Astrocyte (in vitro differentiated cells and primary cell): ENCODE measurements at regions not wholly inside any gene's neighbourhood (a gene's known extent, or its start where the extent isn't known, plus 50 kb on each side); places are given as distances from the start of the nearest gene placed in this dataset.

Source experiments
- DNase-seq: peaks from one replicate; pipeline ENCODE4 v3.0.0-alpha.2; 2010; ENCODE audit warnings: low read depth
- FAIRE-seq: peaks from 2 replicates; lab custom pipeline; 2011; peaks lifted over from hg19 to GRCh38; lab: Jason Lieb, UNC
- H2AFZ ChIP-seq: 2 replicates; pipeline ENCODE4 v1.6.0; 2012; ENCODE audit warnings: low read depth, low read length, inconsistent platforms
- H3K27ac ChIP-seq: 2 replicates; pipeline ENCODE4 v1.5.1; 2011; ENCODE audit warnings: low read depth, low read length, inconsistent platforms
- H3K27me3 ChIP-seq: 2 replicates; pipeline ENCODE4 v1.6.0; 2011; ENCODE audit warnings: low read length, inconsistent platforms; ENCODE audit not compliant: insufficient read depth
- H3K36me3 ChIP-seq: 2 replicates; pipeline ENCODE4 v1.5.1; 2011; ENCODE audit warnings: low read length, inconsistent platforms; ENCODE audit not compliant: insufficient read depth
- H3K4me1 ChIP-seq: 2 replicates; pipeline ENCODE4 v1.5.1; 2011; ENCODE audit warnings: low read length, inconsistent platforms; ENCODE audit not compliant: insufficient read depth
- H3K4me2 ChIP-seq: 2 replicates; pipeline ENCODE4 v1.6.0; 2012; ENCODE audit warnings: low read length, inconsistent platforms
- H3K4me3 ChIP-seq: 2 replicates; pipeline ENCODE4 v1.5.1; 2011; ENCODE audit warnings: low read depth, mild to moderate bottlenecking, low read length, inconsistent platforms; ENCODE audit not compliant: insufficient read depth
- H3K79me2 ChIP-seq: 2 replicates; pipeline ENCODE4 v1.6.0; 2012; ENCODE audit warnings: mild to moderate bottlenecking, low read length, inconsistent platforms; ENCODE audit not compliant: insufficient read depth
- H3K9ac ChIP-seq: 2 replicates; pipeline ENCODE4 v1.6.0; 2012; ENCODE audit warnings: mild to moderate bottlenecking, low read length, inconsistent platforms
- H3K9me3 ChIP-seq: 2 replicates; pipeline ENCODE4 v1.5.1; 2012; ENCODE audit warnings: low read depth, mild to moderate bottlenecking, low read length, inconsistent platforms; ENCODE audit not compliant: insufficient read depth
- H4K20me1 ChIP-seq: 2 replicates; pipeline ENCODE4 v1.6.0; 2012; ENCODE audit warnings: low read length, inconsistent platforms; ENCODE audit not compliant: insufficient read depth
- H3K27ac Mint-ChIP-seq: one replicate; pipeline ENCODE4 v1.8.0; 2021; ENCODE audit warnings: mild to moderate bottlenecking, mixed read lengths; ENCODE audit not compliant: unreplicated experiment
- H3K27me3 Mint-ChIP-seq: one replicate; pipeline ENCODE4 v1.8.0; 2021; ENCODE audit warnings: low read depth, mixed read lengths; ENCODE audit not compliant: unreplicated experiment
- H3K36me3 Mint-ChIP-seq: one replicate; pipeline ENCODE4 v1.8.0; 2021; ENCODE audit warnings: low read depth, mixed read lengths; ENCODE audit not compliant: unreplicated experiment
- H3K4me1 Mint-ChIP-seq: one replicate; pipeline ENCODE4 v1.8.0; 2021; ENCODE audit warnings: low read depth, mixed read lengths; ENCODE audit not compliant: unreplicated experiment
- H3K4me3 Mint-ChIP-seq: one replicate; pipeline ENCODE4 v1.8.0; 2021; ENCODE audit warnings: mild to moderate bottlenecking, moderate library complexity, mixed read lengths; ENCODE audit not compliant: unreplicated experiment
- H3K9me3 Mint-ChIP-seq: one replicate; pipeline ENCODE4 v1.8.0; 2021; ENCODE audit warnings: mild to moderate bottlenecking, mixed read lengths; ENCODE audit not compliant: unreplicated experiment
- EZH2 ChIP-seq: IDR thresholded peaks from 2 replicates; pipeline ENCODE4 v1.6.1; 2012; ENCODE audit warnings: mild to moderate bottlenecking, low read length, inconsistent platforms; ENCODE audit not compliant: insufficient read depth
- TF ChIP-seq, protein P1 (sequence below): IDR thresholded peaks from 2 replicates; pipeline ENCODE4 v1.5.1; 2011; ENCODE audit warnings: low read depth, mild to moderate bottlenecking, inconsistent platforms, low read length, moderate library complexity; ENCODE audit not compliant: insufficient read depth

DNA sequence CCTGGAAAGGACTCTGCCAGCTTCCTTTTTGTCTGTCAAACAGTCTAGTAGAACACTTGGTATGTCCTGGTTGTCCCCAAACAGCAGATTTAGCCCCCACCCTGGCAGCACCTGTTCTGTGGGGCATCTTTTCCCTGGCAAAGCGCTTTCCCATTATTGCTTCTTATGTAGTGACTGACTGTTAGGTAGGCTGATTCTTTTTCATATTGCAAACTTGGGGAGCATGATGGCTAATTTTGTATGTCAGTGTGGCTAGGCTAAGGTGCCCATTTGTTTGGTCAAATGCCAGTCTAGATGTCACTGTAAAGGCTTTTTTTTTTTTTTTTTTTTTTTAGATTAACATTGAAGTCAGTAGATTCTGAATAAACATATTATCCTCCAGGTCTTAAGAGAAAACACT is 140.2 kb downstream of the MYCN start:
- Mint-ChIP-seq H3K4me1 (no peaks in the 10 kb centered on the region), H3K27me3 (peaks cover 19% of the 10 kb centered on the region), H3K36me3 (no peaks in the 10 kb centered on the region), H3K27ac (no peak overlapping the region), H3K4me3 (no peak overlapping the region), H3K9me3 (peaks cover 1% of the 10 kb centered on the region)
- TF ChIP-seq EZH2 = no peak
- TF ChIP-seq, protein P1, sequence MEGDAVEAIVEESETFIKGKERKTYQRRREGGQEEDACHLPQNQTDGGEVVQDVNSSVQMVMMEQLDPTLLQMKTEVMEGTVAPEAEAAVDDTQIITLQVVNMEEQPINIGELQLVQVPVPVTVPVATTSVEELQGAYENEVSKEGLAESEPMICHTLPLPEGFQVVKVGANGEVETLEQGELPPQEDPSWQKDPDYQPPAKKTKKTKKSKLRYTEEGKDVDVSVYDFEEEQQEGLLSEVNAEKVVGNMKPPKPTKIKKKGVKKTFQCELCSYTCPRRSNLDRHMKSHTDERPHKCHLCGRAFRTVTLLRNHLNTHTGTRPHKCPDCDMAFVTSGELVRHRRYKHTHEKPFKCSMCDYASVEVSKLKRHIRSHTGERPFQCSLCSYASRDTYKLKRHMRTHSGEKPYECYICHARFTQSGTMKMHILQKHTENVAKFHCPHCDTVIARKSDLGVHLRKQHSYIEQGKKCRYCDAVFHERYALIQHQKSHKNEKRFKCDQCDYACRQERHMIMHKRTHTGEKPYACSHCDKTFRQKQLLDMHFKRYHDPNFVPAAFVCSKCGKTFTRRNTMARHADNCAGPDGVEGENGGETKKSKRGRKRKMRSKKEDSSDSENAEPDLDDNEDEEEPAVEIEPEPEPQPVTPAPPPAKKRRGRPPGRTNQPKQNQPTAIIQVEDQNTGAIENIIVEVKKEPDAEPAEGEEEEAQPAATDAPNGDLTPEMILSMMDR = no peak
- Histone ChIP-seq H3K4me3 (no peak overlapping the region), H3K27ac (no peak overlapping the region), H3K79me2 (no peaks in the 10 kb centered on the region), H3K27me3 (no peaks in the 10 kb centered on the region), H2AFZ (no peak overlapping the region), H3K4me2 (no peak overlapping the region), H3K9ac (no peak overlapping the region), H3K9me3 (no peaks in the 10 kb centered on the region), H3K36me3 (no peaks in the 10 kb centered on the region), H4K20me1 (no peaks in the 10 kb centered on the region), H3K4me1 (no peaks in the 10 kb centered on the region)
- DNase-seq (no peak), FAIRE-seq (no peak)

DNA sequence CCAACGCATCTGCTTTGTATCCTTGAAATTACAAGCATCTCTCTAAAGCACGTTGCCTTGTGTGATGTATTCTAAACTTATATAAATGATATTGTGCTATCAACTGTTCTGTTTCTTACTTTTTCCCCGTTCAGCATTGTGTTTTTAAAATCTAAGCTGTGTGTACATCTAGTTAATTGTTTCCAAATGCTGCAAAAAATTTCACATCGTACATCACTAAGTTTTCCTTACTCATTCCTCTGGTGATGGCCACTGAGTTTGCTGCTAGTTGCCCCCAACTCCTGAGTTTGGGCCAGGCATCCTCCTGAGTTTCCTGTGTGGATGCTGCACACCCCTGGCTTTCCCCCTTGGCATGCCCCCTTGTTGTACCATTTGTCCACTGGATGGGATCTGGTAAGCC is 139.7 kb downstream of the MYCN start:
- Histone ChIP-seq H3K36me3 (no peaks in the 10 kb centered on the region), H3K4me3 (no peak overlapping the region), H4K20me1 (no peaks in the 10 kb centered on the region), H3K9me3 (no peaks in the 10 kb centered on the region), H2AFZ (no peak overlapping the region), H3K4me2 (no peak overlapping the region), H3K27me3 (no peaks in the 10 kb centered on the region), H3K4me1 (no peaks in the 10 kb centered on the region), H3K27ac (no peak overlapping the region), H3K9ac (no peak overlapping the region), H3K79me2 (no peaks in the 10 kb centered on the region)
- FAIRE-seq (no peak), DNase-seq (no peak)
- TF ChIP-seq, protein P1 = no peak
- TF ChIP-seq EZH2 = no peak
- Mint-ChIP-seq H3K27ac (no peak overlapping the region), H3K27me3 (peaks cover 19% of the 10 kb centered on the region), H3K9me3 (peaks cover 1% of the 10 kb centered on the region), H3K4me3 (no peak overlapping the region), H3K4me1 (no peaks in the 10 kb centered on the region), H3K36me3 (no peaks in the 10 kb centered on the region)

DNA sequence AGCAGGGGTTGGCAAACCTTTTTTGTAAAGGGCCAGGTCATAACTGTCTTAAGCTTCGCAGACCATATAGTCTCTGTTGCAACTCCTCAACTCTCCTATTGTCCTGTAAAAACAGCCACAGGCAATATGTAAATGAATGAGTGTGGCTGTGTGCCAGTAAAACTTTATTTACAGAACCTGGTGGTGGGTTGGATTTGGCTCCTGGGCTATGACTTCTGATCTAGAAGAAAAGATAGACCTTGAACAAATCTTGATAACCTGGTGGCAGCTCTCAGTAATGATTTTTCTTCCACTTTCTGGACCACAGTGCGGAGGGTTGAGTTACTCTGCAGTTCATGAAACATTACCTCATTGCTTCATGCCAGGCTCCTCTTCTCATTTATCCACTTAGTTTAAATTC is 139.3 kb downstream of the MYCN start:
- H3K9me3 Mint-ChIP-seq = peaks cover 1% of the 10 kb centered on the region
- DNase-seq = no peak
- H3K27ac ChIP-seq = no peak overlapping the region
- no peaks in the 10 kb centered on the region for H3K9me3 ChIP-seq
- H3K4me3 Mint-ChIP-seq = no peak overlapping the region
- no peaks in the 10 kb centered on the region for H3K79me2 ChIP-seq
- TF ChIP-seq, protein P1 = no peak
- TF ChIP-seq EZH2 = no peak
- no peak overlapping the region for H3K4me2 ChIP-seq
- no peaks in the 10 kb centered on the region for H3K4me1 Mint-ChIP-seq
- H3K27ac Mint-ChIP-seq = no peak overlapping the region
- H3K4me1 ChIP-seq = no peaks in the 10 kb centered on the region
- no peaks in the 10 kb centered on the region for H3K36me3 ChIP-seq
- H3K27me3 ChIP-seq = no peaks in the 10 kb centered on the region
- no peak overlapping the region for H2AFZ ChIP-seq
- H3K9ac ChIP-seq = no peak overlapping the region
- peaks cover 19% of the 10 kb centered on the region for H3K27me3 Mint-ChIP-seq
- FAIRE-seq = no peak
- no peak overlapping the region for H3K4me3 ChIP-seq
- H3K36me3 Mint-ChIP-seq = no peaks in the 10 kb centered on the region
- no peaks in the 10 kb centered on the region for H4K20me1 ChIP-seq
